ENCODE measurements at regions not wholly inside any gene's neighbourhood (a gene's known extent, or its start where the extent isn't known, plus 50 kb on each side); places are given as distances from the start of the nearest gene placed in this dataset.
A peak's percentile ranks its signal among the peaks of the same experiment; 100 is the strongest.
"Not testable (repeated sequence)": the region's sequence is repeated elsewhere in the genome, so short reads cannot be mapped to it uniquely, and the experiment has no call there.

GRCh38 chr1:189620471-189620870, 857.2 kb downstream of the BRINP3 start:
- DNase-seq: no peak

DNA sequence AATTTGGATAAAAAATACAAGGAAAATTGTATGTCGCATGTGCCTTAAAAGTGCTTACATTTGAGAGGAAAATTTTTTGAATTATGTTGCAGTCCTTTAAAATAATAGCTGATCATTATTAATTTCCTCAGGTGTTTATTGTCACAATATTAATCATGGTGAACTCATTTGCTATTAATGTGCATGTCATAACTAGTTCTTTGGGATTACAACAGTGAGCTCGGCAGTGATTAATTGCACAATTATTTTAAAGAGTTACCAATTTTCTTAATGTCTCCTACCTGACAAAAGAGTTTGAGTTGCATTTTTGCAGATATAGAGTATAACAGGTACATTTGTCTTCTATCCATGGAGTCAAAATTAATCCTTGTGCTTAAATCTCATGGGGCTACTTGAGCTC, 854.3 kb downstream of the BRINP3 start:
- DNase-seq: no peak

DNA sequence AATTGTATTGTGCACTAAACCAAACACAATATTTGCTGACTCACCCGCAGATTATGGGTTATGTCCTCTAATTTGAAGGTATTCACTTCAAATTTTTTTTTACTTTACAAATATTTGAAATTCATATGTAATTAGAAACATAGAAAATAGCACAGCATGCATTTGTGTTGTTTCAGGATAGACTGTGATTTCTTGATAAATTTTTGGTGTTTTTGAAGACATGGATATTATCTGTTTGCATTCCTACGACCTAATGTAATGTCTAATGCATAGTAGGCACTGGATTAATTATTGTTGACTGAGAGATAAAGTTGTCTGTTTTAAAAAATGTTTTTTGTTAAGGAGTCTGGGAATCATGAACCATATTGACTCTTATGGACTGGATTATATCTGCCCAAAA, 850.2 kb downstream of the BRINP3 start:
- DNase-seq: no peak

DNA sequence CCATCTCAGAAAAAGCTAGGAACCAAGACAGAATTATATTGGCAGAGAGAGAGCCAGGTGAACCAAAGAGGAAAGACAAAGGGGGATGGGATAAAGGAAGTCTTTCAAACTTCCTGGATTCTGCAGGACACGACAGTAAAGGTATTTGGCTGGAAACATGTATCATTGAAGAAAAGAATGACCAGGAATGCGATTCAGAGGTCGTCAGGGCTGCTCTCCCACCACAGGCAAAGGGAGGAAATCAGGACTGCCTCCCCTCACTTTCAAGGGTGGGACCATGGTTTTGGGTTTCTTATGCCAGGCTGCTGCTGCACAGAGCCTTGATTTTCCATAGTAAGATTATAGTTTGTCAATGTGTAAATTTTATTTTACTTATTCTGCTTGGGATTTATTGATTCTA, 848.8 kb downstream of the BRINP3 start:
- DNase-seq: no peak

DNA sequence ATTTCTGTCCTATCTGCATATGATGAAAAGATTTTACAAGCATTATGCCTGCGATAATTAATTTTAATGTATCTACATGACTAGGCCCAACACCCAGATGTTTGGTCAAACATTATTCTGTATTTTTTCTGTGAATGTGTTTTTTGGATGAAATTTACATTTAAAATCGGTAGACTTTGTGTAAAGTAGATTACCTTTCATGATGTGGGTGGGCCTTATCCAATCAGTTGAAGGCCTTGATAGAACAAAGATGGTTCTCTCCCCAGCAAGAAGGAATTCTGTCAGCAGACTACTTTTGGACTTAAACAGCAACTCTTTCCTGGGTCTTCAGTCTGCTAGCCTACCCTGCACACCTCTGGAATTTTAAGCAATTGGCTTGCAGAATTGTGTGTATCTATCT, 844.0 kb downstream of the BRINP3 start:
- DNase-seq: no peak

DNA sequence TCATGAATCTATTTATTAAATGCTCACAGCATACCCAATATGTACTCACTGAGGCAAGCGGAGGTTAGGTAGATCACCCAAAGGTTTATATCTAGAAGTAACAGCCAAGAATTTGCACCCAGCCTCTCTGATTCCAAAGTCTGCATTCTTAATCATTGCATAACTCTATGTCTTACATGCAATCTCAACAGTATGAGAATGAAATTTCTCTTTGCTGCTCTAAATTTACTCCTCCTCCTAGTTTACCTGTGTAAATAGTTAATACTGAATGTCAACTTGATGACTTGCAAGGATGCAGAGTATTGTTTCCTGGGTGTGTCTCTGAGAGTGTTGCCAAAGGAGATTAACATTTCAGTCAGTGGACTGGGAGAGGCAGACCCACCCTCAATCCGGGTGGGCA, 840.6 kb downstream of the BRINP3 start:
- no peak for DNase-seq

DNA sequence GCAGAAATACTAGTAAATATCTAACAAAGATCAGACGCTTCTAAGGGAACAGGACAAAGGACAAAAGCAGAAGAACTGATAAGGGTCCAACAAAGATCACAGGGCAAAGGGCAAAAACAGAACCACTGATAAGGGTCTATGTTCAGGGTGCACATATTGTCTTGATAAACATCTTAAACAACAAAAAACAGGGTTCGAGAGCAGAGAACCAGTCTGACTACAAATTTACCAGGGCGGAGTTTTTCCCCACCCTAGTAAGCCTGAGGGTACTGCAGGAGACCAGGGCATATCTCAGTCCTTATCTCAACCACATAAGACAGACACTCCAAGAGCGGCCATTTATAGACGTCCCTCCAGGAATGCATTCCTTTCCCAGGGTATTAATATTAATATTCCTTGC, 833.5 kb downstream of the BRINP3 start:
- DNase-seq: not testable (repeated sequence)

DNA sequence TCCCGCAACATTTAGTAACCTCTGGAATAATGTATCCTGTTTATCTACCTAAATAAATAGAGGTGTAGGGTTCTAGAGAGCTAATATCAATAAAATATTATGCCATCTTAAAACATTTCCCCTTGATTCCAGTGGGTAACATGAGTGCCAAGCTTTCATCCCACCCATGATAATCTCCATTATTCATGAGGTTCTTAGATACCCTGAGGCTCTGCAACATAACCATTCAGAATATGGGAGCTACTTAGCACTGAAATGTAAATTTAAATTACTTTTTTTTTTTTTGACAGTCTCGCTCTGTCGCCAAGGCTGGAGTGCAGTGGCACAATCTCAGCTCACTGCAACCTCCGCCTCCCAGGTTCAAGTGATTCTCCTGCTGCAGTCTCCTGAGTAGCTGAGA, 832.7 kb downstream of the BRINP3 start:
- DNase-seq: no peak

DNA sequence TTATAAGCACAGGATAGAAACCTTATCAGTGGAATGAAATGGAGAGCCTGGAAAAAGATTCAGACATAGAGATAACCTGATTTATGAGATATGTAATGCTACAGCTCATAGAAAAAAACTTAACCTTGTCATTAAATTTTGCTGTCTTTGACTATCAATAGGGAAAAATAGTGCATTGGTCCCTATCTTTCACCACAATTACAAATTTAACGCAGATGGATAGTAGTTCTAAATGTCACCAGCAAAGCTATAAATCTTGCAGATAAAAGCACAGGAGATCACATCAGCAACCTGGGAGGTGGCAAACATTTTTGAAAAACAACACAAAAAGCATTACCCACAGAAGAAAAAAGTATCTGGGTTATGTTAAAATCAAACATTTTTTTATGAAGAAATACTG, 831.6 kb downstream of the BRINP3 start:
- no peak for DNase-seq

DNA sequence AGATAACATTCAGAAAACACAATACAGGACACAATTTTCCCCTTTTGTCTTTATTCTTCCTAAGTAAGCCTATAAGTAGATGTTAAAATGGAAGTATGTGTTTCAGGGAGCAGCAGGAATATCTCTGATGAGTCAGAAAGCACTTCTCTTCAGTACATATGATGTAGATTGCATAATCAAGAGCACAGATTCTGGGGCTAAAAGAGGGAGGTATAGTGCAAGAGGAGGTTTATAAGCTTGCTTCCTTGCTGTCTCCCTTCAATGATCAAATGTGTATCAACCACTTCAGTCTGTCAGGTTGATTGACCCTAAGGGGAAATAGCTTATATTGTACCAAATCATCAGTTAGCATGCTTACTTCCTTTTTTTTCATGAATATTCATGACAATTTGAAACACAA, 822.8 kb downstream of the BRINP3 start:
- no peak for DNase-seq

DNA sequence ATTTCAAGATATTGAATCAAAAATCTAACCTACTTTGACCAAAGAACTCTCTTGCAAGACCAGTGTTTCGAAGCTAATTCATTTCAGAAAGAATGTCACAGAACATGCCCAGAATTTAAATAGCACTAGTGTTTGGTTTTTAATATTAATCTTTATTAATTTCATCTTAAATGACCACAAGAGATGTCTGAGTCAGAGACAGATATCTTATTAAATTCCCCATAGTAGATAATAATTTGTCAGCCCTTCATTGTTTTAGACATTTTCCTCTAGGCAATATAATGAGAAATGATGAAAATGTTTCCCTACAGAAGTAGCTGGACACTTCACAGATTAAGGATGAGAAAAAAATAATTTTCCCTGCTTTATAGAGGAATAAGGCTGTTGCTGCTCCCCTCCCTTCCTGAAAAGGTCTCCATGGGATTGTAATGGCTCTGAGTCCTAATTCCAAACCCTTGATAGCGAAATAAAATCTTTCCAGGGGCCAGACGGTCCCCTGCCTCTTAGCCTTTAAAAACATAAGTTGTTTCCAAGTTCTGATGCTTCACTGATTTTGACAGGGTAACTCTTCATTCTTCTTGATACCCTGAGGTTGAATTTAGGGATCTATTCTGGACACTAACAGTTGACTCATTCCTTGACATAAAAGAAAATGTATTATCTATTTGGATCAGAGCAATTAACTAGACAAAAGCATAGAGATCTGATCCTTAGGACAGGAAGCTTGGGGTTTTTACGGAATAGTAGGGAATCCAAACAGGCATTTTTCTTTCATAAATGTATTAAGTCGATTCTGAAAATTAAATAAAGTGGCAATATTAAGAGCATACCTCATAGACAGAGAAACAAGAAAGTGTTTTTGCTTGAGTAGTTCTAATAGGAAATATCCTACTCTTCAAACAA, 820.8 kb downstream of the BRINP3 start:
- DNase-seq: no peak

GRCh38 chr1:189657715-189658114, 819.9 kb downstream of the BRINP3 start:
- no peak for DNase-seq

DNA sequence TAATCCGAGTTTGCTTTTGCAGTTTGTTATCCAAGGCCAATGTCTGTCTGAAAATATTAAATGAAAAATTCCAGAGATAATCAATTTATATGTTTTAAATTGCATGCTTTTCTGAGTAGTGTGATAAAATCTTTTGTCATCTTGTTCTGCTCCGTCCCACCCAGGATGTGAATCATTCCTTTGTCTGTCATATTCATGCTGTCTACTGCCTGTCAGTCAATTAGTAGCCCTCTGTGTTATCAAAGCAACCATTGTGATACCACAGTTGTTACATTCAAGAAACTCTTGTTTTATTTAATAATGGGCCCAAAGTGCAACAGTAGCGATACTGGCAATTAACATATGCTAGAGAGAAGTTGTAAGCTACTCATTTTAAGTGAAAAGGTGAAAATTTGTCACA, 819.3 kb downstream of the BRINP3 start:
- no peak for DNase-seq

- no peak for DNase-seq
Measured at GRCh38 chr1:189659731-189660130, 817.9 kb downstream of the BRINP3 start.

- DNase-seq: no peak
Measured at GRCh38 chr1:189662190-189662589, 815.5 kb downstream of the BRINP3 start.

DNA sequence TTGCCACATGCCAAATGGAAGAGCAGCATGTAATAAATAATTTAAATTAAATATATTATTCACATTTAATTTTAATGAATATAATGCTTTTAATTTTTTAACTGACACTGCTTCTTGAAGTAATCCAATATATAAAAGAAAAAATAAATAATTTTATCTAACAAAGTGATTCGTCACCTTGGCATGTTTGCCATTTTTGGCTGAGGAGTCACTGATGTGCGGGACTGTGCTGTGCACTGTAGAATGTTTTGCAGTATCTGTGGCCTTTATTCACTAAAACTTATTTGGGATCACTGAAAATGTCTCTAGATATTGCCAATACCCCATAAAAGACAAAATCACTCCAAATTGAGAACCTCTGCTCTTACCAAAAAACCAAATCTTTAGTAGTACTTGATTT, 807.8 kb downstream of the BRINP3 start:
- no peak for DNase-seq

DNA sequence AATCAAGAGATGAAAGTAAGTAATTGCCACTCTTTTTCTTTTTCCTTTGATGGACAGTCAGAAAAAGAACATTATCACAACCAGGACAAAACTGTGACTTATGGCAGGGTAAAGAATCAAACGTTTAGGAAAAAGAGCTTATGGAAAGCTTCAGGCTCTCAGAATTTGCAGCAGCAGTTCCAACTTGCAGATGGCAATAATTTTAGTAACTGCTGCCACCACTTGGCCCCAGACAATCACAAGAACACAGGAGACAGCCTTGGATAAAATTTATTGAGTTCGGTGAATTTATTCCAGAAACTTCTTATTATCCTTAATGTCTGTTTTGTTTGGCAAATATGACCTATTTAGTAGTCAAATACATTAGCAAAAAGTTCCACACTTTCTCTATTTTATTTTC, 804.4 kb downstream of the BRINP3 start:
- DNase-seq: peak; percentile 23 to 40

GRCh38 chr1:189675712-189676244, 801.9 kb downstream of the BRINP3 start:
- DNase-seq: no peak

GRCh38 chr1:189678779-189679178, 798.9 kb downstream of the BRINP3 start:
- DNase-seq: no peak

- peak; percentile 31 to 57 for DNase-seq
Measured at GRCh38 chr1:189681252-189681919, 796.3 kb downstream of the BRINP3 start.

DNA sequence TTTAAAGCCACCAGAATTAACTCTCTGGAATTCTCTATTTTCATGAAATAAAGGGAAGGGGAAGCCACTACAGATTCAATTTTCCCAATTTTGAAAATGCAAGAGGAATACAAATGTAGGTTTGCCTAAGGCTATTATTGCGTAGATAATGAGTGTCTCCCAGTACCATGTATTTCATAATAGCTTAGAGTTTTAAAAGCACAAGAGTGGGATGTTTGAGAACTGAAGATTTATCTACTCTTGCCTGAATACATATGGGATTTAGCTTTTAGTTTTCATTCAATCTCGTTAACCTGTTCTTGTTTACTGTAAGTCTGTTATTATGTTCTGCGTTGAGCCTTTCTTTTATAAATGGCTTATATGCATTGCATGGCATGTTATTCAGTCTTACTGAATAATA, 795.1 kb downstream of the BRINP3 start:
- no peak for DNase-seq

DNA sequence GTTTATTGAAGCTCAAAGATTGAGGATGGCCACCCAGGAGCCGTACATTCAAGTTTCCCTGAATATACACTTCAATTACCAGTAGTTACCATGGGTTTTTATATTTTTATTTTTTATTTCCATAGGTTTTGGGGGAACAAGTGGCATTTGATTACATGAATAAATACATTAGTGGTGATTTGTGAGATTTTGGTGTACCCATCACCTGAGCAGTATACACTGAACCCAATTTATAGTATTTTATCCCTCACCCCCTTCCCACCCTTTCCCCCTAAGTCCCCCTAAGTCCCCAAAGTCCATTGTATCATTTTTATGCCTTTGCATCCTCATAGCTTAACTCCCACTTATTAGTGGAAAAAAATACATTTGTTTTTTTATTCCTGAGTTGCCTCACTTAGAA, 791.4 kb downstream of the BRINP3 start:
- DNase-seq: no peak

DNA sequence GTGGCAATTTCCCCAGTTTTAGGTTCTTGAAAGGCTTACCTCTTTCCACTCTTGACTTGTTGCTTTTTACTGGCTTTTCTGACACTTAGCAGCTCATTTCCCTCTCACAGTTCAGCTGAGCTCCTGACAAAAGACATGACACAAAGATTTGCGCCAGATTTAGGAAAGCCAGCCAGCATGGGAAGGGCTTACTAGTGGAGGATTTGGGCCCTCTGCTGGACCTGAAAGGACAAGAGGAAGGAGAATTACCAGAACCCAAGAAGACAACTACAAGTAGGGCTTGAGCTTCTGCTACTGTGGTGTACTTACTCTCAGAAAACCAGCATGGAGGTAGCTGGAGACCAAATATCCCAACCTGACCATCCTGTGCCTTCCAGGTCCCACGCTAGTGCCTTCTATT, 784.5 kb downstream of the BRINP3 start:
- peak in 1 of 2 experiments; percentile 22 for DNase-seq

GRCh38 chr1:189696297-189696696, 781.4 kb downstream of the BRINP3 start:
- DNase-seq: no peak
